ENCODE measurements at regions not wholly inside any gene's neighbourhood (a gene's known extent, or its start where the extent isn't known, plus 50 kb on each side); places are given as distances from the start of the nearest gene placed in this dataset.

GRCh38 chr2:66813525-66813924, 378.6 kb downstream of the MEIS1 start:
- Histone ChIP-seq H2BK12ac (ENCODE audit: insufficient read length, low read depth, low read length) (no peak overlapping the region), H3K4me2 (ENCODE audit: insufficient read depth, insufficient read length, low read length) (no peak overlapping the region), H4K8ac (replicated peaks; ENCODE audit: insufficient read length, low read depth, low read length) (no peak overlapping the region), H3K79me2 (ENCODE audit: insufficient read depth, low read length) (no peaks in the 10 kb centered on the region), H3T11ph (ENCODE audit: low read length) (no peak overlapping the region), H2AFZ (ENCODE audit: low read length) (no peak overlapping the region), H4K20me1 (ENCODE audit: control insufficient read depth, insufficient read depth, insufficient read length) (no peaks in the 10 kb centered on the region), H2BK20ac (ENCODE audit: low read depth, low read length, poor library complexity, severe bottlenecking) (no peak overlapping the region), H3K27me3 (ENCODE audit: insufficient read depth, low read length) (no peaks in the 10 kb centered on the region; the same call in 1 of the 2 replicates), H3K18ac (ENCODE audit: insufficient read length, low read depth, low read length) (no peak overlapping the region), H2BK5ac (ENCODE audit: insufficient read length, low read length) (no peak overlapping the region), H4K5ac (ENCODE audit: insufficient read length, low read depth, low read length) (no peak overlapping the region), H3K9ac (ENCODE audit: extremely low read depth, insufficient read length, low read length) (no peak overlapping the region), H4K91ac (ENCODE audit: insufficient read length, low read depth, low read length) (no peak overlapping the region), H3K9me3 (ENCODE audit: control insufficient read depth, low read depth, low read length) (no peaks in the 10 kb centered on the region), H3K27ac (ENCODE audit: insufficient read length, low read depth, low read length) (no peak overlapping the region), H2BK15ac (ENCODE audit: low read depth, low read length) (no peak overlapping the region), H3K79me1 (ENCODE audit: insufficient read depth, low read depth, low read length, poor library complexity, severe bottlenecking) (no peaks in the 10 kb centered on the region), H3K23ac (ENCODE audit: insufficient read length, low read depth, low read length) (no peak overlapping the region), H3K23me2 (ENCODE audit: insufficient read length, low read depth, low read length, poor library complexity, severe bottlenecking) (no peaks in the 10 kb centered on the region), H2BK120ac (ENCODE audit: low read depth, low read length, poor library complexity, severe bottlenecking) (no peak overlapping the region), H3K4ac (ENCODE audit: low read depth, low read length) (no peak overlapping the region), H2AK5ac (ENCODE audit: insufficient read length, low read length) (no peak overlapping the region), H3K14ac (ENCODE audit: insufficient read depth, low read length) (no peak overlapping the region), H3K4me1 (ENCODE audit: insufficient read depth, low read length) (no peaks in the 10 kb centered on the region), H3K56ac (ENCODE audit: insufficient read length, low read depth, low read length) (no peak overlapping the region)
- H3K27ac Mint-ChIP-seq, result no peak overlapping the region
- no peaks in the 10 kb centered on the region; a peak in 1 of 4 replicates for H3K4me1 Mint-ChIP-seq
- DNase-seq, result no peak
- TF ChIP-seq, protein P1, sequence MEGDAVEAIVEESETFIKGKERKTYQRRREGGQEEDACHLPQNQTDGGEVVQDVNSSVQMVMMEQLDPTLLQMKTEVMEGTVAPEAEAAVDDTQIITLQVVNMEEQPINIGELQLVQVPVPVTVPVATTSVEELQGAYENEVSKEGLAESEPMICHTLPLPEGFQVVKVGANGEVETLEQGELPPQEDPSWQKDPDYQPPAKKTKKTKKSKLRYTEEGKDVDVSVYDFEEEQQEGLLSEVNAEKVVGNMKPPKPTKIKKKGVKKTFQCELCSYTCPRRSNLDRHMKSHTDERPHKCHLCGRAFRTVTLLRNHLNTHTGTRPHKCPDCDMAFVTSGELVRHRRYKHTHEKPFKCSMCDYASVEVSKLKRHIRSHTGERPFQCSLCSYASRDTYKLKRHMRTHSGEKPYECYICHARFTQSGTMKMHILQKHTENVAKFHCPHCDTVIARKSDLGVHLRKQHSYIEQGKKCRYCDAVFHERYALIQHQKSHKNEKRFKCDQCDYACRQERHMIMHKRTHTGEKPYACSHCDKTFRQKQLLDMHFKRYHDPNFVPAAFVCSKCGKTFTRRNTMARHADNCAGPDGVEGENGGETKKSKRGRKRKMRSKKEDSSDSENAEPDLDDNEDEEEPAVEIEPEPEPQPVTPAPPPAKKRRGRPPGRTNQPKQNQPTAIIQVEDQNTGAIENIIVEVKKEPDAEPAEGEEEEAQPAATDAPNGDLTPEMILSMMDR (conservative IDR thresholded peaks at IDR 0.05), result no peak
- H3K27me3 Mint-ChIP-seq (ENCODE audit: low read depth), result no peaks in the 10 kb centered on the region
- H3K4me3 Mint-ChIP-seq, result no peak overlapping the region
- WGBS (ENCODE audit: extremely low coverage, insufficient read length, low lambda C conversion rate), result no CpG with 5 or more reads among the region's 1 CpG
- H3K36me3 Mint-ChIP-seq (ENCODE audit: insufficient read depth in 1 of 3, low read depth in 3 of 3), result peaks cover 0 to 2% (median 0%) of the 10 kb centered on the region in 3 experiments; a peak in 2 of 7 replicates
- peaks cover 6% of the 10 kb centered on the region in 2 experiments; a peak in 3 of 5 replicates for H3K9me3 Mint-ChIP-seq

All from H9 (cell line).